ENCODE measurements at regions not wholly inside any gene's neighbourhood (a gene's known extent, or its start where the extent isn't known, plus 50 kb on each side); places are given as distances from the start of the nearest gene placed in this dataset.

- DNase-seq = peak; percentile 75
Observed at GRCh38 chr12:114955414-114956014, 271.5 kb upstream of the TBX3 start.

- DNase-seq = no peak
Observed at GRCh38 chr12:114954511-114955055, 270.6 kb upstream of the TBX3 start.

GRCh38 chr12:114952573-114953271, 268.7 kb upstream of the TBX3 start:
- DNase-seq = no peak

GRCh38 chr12:114949058-114949820, 265.3 kb upstream of the TBX3 start:
- DNase-seq = no peak

DNA sequence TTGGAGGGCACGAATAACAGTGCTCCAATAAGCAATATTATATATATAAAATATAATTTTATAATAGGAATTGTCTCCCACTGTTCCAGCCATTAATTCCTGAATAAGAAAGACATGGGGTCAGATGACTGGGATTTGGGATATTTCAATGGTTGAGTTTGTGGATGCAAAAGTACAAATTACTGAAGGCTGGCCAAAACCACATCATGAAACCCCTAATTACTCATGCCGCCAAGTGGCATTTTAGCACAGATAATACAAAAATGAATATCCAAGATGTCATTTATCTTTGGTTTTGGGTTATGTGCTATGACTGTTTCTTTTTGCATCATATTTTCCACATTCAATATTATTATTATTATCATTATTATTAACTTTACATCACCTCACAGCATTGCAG, 261.4 kb upstream of the TBX3 start:
- DNase-seq = no peak

DNA sequence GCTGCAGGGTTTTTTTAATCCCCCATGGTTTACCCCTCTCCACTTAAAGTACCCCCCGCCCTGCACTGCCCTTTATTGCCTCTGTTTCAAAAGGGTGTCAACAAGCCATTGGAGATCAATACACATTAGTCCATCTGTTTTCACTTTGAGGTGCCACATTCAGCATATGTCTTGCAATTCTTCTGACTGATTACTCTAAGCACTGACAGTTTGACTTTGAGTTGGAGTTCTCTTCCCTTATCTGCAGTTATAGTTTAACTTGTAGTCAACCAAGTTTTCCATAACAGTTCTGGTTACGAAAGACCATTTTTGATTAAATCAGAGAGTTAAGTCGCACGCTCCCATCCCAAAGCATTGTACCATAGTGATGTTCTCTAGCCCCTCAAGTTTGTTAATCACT, 260.8 kb upstream of the TBX3 start:
- DNase-seq = no peak

DNA sequence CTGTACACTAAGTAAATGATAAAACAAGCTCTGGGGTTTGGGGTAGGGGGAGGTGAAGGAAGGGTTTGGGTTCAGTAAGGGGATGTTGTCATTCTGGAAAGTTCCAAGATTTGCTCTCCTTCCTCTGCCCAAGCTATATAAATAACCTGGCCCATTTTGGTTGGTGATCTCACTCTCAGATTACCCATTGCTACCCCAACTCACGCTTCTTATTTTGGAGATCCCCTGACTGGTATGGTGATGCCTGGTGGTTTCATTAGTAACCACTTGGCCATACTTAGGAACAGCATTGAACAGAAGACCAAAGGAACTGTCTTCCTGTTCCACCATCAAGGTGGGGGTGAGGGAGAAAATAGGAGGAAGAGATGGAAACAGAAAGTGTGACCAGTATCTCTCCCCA, 259.6 kb upstream of the TBX3 start:
- no peak for DNase-seq

DNA sequence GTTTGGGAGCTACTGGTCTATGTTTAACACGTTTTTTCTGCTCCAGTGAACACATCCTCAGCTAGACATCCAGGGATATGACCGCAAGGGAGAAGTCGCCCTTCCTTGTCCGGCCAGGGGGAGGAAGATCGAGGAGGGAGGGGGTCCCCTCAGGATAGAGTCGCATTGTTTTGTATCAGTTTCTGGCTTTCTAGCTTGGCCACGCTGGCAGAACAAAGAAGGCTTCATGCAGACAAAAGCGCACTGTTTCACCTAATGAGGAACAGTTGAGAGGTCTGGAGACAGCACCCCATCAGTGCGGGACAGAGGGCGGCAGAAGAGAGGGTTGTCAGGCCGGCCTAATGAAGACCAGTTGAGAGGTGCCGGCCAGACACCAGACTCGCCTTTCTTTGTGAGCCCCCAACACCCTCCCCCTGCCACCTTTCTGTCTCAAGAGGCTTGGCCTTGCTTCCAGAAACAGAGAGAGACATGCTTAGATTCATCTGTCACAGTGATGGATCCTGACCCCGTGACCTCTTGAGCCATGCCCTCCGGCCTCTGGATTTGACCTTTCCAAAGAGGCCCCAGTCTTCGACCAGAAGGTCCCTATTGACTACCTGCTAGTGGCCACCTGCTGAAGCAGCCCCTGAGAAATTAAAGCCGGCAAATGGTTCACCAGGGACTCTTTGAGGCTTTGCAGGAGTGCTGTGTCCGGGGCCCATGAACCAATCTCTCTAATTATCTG, 254.7 kb upstream of the TBX3 start:
- DNase-seq = peak; percentile 89

DNA sequence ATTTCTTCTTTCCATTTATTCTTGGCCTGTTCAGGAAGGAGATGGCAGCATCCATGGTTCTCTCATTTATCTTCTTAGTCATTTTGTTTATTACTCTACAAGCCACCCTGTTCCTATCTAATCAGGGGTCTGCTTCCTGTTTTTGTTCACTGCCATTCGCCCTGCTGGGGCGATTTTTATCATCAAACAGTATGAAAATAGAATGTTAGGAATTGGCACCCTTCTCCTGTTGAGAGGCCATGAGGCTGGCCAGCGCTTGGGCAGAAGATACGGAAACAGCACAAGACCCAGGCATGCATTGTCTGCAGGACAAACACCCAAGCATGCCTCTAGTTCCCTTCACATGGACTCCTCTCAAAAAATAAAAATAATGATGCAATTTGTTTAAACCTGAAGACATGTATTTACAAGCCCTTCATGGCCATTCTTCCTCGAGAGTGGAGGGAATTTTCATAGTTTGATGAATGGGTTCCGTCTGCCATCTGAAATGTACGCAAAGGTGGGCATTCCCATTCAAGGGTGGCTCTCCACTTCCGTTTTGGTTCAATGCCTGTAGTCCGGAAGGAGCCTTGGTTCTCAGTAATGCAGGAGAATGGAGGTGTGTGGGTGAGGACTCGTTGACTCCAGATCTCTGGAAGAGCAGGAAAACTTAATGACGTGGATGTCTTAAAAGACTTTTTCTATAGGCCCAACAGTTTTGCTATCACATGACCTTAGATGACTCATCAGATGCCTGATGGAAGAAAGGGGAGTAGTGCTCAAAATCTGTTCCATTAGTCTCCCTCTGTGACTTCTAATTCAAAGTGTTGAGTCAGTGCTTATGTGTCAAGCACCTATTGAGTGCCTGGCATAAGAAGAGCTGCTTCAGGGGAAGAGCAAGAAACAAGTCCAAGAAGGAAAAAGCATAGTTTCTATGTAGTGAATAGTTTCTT, 252.4 kb upstream of the TBX3 start:
- peak; percentile 76 for DNase-seq

- no peak for DNase-seq
Observed at GRCh38 chr12:114935658-114936057, 251.7 kb upstream of the TBX3 start.

DNA sequence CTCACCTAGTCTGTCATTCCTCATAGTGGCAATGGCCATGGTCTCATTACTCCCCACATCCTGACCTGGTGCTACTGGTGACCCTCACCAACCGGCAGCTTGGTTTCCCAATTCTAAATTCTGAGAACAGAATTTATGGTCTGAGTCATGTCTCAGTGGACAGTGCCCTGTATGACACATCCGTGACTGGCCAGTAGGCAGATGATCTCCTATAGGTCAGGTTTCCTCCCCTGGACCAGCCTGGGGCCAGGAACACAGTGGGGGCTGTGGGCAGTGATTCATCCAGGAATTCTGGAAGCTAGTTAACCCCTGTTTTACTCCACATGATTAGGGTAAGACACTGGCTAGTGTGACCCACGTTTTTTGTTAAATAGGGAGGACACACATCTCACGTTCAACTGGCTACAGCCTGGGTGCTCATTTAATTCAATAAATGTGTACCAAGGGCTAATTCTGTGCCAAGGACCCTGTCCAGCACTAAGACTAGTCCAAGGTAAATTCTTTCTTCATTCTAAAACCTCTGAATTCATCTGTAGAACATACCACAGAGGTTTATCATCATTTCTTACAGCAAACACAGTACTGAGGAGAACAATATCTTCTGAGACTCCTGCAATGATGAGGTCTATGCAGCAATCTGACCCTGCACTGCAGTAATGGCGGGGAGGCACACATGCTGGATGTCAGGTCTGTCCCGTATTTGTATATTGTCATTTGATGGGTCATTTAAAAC, 249.6 kb upstream of the TBX3 start:
- peak; percentile 99 for DNase-seq

DNA sequence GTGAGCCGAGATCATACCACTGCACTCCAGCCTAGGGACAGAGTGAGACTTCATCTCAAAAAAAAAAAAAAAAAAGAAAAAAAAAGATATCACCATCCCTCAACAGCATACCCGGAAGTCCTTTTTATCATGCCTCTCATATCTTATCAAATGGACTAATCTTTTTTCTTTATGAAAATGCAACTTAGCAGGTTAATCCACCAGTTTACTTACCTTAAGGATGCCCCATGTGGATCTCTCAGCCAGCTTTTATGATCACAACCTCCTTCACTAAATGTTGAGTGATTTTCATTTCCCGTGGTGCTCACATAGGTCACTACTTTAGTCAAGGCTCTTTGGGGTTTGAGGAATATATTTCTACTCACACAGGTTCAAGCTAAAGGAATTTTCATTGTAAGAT, 248.8 kb upstream of the TBX3 start:
- no peak for DNase-seq

DNA sequence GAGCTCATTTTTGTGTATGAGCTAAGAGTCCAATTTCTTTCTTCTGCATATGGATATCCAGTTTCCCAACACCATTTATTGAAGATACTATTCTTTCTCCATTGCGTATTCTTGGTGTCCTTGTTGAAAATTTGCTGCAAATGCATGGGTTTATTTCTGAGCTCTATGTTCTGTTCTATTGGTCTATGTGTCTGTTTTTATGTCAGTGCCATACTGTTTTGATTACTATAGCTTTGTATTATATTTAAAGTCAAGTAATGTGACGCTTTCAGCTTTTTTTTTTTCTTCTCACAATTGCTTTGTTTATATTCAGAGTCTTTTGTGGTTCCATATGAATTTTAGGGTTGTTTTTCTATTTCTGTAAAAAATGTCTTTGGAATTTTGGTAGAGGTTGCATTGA, 247.1 kb upstream of the TBX3 start:
- DNase-seq = no peak

DNA sequence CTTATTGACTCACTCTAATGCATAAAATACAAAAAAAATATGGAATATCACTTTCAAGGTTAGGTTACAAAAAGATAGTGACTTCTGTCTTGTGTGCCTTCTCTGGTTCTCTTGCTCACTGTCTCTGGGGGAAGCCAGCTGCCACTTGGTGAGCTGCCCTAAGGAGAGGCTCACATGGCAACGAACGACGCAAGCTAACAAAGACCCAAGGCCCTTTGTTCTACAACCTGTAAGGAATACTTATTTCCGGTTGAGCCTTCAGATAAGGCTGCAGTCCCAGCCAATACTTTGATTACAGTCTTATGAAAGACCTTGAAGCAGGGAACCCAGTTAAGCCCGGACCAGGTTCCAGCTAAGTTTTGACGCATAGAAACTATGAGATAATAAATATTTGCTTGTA, 242.4 kb upstream of the TBX3 start:
- DNase-seq = peak; percentile 22

DNA sequence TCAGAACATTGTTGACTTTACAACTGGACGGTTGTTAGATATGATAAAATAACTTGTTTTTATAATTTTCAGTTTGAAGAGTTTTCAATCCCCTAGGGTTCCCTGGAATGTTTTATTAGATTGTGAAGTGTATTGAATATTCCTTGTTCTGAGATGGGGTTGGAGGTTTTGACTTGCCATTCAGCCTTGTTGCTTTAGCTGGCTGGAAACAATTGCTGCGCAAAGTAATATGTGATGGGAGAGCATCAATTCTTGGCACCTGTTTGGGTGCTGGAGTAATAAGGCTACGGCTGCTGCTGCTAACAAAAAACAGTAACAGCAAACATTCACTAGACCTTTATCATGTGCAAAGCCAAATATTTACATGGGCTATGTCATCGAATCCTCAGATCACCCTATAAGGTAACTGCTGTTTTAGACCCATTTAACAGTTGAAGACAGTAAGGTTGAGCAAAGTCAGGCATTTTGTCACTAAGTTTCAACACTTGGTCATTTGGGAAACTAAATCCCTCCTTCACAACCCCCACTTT, 241.0 kb upstream of the TBX3 start:
- no peak for DNase-seq

DNA sequence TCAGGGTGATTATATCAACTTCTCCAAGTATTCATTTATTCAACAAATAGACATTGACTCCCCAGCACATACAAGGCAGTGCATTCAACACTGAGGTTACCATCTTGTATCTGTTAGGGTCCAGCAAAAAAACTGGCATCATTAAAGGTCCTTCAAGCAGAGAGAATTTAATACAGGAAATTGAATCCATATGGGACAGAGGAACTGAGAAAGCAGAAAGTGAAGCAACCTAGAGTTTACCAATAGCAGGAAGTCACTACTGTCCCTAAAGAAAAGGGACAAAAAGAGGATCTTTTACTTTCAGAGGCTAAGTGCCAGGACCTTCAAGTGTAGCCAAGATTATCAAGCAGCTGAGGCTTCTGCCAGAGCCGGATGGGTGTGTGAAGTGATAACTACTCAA, 237.8 kb upstream of the TBX3 start:
- DNase-seq = no peak

DNA sequence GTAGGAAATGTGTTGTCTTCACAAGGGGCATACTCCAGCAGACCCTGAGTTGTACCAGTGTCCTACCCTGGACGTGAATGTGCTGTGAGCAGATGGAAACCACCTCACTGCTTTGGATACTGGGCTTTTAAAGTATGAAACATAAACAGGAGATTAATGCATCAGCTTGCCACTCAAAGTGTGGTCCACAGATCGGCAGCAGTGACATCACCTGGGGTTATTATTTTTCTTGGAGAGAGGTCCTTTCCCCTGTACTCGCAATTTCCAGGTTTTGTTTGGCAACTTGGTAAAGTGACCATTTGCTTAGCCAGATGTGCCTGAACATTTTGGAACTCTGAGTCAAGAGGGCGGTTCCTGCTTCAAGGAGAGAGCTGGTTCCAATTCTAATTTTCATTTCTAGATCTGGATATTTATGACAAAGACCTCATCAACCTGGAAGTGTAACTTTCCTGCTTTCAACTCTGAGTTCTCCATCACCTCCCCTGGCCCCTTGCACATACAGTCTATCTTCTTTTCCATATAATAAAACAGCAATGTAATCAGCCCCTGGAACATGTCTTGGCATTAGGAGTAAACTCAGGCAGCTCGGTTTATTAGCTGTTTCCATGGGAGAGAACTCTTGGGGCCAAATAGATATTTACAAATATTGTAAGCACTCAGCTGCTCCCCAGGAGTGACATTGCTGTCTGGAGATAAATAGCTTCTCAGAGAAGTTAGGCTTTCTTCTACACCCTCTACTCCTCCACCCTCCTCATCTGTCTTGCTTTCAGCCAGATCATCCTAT, 237.0 kb upstream of the TBX3 start:
- DNase-seq = no peak

- DNase-seq = peak; percentile 74
Observed at GRCh38 chr12:114919479-114919878, 235.5 kb upstream of the TBX3 start.

DNA sequence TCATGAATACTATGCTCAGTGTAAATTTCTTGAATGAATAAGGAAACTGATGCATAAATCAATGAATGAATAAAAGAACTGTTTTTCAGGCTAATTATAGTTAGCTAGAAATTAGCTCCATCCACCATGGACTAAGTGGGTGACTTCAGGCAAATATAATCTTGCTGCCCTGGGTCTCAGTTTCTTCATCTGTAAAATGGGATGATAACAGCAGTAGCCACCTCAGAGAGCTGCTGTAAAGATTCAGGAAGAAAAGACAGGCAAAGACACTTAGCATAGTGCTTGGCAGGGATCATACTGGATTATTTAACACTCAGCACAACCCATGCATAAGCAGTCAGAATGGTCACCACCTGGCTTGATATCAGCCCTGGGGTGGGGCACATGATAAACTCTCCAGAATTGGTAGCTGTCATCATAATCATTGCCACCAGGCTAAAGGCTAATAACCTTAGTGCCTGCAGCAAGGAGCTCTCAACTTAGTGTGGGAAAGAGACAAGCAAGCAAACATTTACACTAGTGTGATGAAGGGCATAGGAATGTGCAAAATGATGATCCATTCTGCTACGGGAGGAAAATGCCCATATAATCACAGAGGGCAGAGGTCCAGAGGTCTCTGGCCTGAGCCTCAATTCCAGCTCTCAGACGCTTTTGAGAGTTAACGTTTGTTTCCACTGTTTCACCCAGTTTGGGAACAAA, 234.7 kb upstream of the TBX3 start:
- DNase-seq = peak; percentile 91

DNA sequence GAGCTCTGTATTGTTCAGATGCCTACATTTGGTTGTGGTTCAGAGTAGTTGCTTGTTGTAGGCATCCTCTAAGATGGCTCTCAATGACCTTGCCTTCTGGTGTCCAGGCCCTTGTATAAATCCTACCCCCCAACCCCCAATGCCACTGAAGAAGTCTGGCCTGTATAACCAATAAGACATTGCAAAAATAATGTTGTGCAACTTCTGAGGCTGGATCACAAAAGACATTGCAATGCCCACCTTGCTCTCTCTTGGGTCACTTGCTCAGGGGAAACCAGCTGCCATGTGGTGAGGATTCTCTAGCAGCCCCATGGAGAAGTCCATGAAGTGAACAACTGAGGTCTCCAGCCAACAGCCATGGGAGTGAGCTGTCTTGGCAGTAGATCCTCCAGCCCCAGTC, 234.0 kb upstream of the TBX3 start:
- DNase-seq = no peak
